ENCODE measurements at regions not wholly inside any gene's neighbourhood (a gene's known extent, or its start where the extent isn't known, plus 50 kb on each side); places are given as distances from the start of the nearest gene placed in this dataset.
"Not testable (repeated sequence)": the region's sequence is repeated elsewhere in the genome, so short reads cannot be mapped to it uniquely, and the experiment has no call there.

DNA sequence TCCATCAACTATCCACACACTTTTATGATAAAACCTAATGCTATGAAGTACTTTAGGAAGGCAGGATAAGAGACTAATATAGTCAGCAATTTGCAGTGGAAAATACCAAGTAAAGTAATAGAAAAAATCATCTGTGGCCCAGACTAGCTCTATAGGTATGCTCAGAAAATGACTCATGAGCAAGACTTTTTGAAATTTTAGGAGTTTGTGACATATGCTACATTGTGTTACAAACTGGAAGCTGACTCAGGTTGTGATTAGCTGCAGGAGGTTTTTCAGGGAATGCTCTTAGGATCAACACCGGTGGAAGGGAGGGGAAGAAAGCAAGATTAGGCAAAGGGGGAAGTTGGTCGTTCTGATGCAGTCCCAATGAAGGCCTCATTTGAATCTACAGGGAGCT, 56.1 kb downstream of the FEZF1 start:
- no peak overlapping the region for H3K4me3 ChIP-seq
- DNase-seq: no peak
- H3K27ac ChIP-seq (ENCODE audit: low read depth in 1 of 2, low read length in 1 of 2): no peak overlapping the region
- TF ChIP-seq, protein P1, sequence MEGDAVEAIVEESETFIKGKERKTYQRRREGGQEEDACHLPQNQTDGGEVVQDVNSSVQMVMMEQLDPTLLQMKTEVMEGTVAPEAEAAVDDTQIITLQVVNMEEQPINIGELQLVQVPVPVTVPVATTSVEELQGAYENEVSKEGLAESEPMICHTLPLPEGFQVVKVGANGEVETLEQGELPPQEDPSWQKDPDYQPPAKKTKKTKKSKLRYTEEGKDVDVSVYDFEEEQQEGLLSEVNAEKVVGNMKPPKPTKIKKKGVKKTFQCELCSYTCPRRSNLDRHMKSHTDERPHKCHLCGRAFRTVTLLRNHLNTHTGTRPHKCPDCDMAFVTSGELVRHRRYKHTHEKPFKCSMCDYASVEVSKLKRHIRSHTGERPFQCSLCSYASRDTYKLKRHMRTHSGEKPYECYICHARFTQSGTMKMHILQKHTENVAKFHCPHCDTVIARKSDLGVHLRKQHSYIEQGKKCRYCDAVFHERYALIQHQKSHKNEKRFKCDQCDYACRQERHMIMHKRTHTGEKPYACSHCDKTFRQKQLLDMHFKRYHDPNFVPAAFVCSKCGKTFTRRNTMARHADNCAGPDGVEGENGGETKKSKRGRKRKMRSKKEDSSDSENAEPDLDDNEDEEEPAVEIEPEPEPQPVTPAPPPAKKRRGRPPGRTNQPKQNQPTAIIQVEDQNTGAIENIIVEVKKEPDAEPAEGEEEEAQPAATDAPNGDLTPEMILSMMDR (IDR thresholded peaks at IDR 0.05; ENCODE audit: control extremely low read depth, extremely low read depth): no peak
- H3K9me3 ChIP-seq (ENCODE audit: control insufficient read depth in 4 of 4, insufficient read depth in 3 of 4, low read length in 3 of 4): peaks cover 0 to 9% (median 0%) of the 10 kb centered on the region in 4 donors
- no peaks in the 10 kb centered on the region for H3K4me1 ChIP-seq (ENCODE audit: control insufficient read depth in 5 of 5, insufficient read depth in 5 of 5, low read length in 5 of 5)
- no peak for ATAC-seq (ENCODE audit: insufficient read depth, low FRiP score)
- no peaks in the 10 kb centered on the region for H3K36me3 ChIP-seq (ENCODE audit: control insufficient read depth in 4 of 4, insufficient read depth in 4 of 4, low read length in 4 of 4)
- peaks cover 0 to 3% (median 0%) of the 10 kb centered on the region in 3 donors for H3K27me3 ChIP-seq (ENCODE audit: control insufficient read depth in 3 of 3, insufficient read depth in 3 of 3, low read length in 2 of 3)
- 40 to 49% methylated on average over 2 of the region's 2 CpGs for WGBS, 2 donors
- H3K9ac ChIP-seq (ENCODE audit: insufficient read depth in 1 of 2, low read length in 2 of 2): no peak overlapping the region

DNA sequence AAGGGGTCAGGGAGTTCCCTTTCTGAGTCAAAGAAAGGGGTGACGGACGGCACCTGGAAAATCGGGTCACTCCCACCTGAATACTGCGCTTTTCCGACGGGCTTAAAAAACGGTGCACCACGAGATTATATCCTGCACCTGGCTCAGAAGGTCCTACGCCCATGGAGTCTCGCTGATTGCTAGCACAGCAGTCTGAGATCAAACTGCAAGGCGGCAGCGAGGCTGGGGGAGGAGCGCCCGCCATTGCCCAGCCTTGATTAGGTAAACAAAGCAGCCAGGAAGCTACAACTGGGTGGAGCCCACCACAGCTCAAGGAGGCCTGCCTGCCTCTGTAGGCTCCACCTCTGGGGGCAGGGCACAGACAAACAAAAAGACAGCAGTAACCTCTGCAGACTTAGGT, 65.8 kb downstream of the FEZF1 start:
- H3K4me3 ChIP-seq; H3K9me3 ChIP-seq (ENCODE audit: control insufficient read depth in 4 of 4, insufficient read depth in 3 of 4, low read length in 3 of 4); H3K27ac ChIP-seq (ENCODE audit: low read depth in 1 of 2, low read length in 1 of 2); H3K9ac ChIP-seq (ENCODE audit: insufficient read depth in 1 of 2, low read length in 2 of 2); DNase-seq; H3K36me3 ChIP-seq (ENCODE audit: control insufficient read depth in 4 of 4, insufficient read depth in 4 of 4, low read length in 4 of 4); H3K4me1 ChIP-seq (ENCODE audit: control insufficient read depth in 5 of 5, insufficient read depth in 5 of 5, low read length in 5 of 5); ATAC-seq (ENCODE audit: insufficient read depth, low FRiP score); H3K27me3 ChIP-seq (ENCODE audit: control insufficient read depth in 3 of 3, insufficient read depth in 3 of 3, low read length in 2 of 3): not testable (repeated sequence)
- WGBS, 2 donors: 80 to 84% methylated on average over 9 to 14 of the region's 14 CpGs

DNA sequence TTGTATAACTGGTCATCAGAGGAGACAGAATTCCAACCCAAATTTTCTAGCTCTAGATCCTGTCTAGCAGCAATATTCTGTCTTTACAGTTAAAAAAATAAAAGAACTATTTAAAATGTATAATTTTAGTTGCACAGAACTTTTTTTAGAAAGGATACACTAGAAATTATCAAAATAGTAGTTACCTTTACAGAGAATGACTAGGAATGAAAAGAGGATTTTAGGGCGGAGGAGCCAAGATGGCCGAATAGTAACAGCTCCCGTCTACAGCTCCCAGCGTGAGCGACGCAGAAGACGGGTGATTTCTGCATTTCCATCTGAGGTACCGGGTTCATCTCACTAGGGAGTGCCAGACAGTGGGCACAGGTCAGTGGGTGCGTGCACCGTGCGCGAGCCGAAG, 66.3 kb downstream of the FEZF1 start:
- not testable (repeated sequence) for H3K27ac ChIP-seq (ENCODE audit: low read depth in 1 of 2, low read length in 1 of 2); DNase-seq; ATAC-seq (ENCODE audit: insufficient read depth, low FRiP score); H3K27me3 ChIP-seq (ENCODE audit: control insufficient read depth in 3 of 3, insufficient read depth in 3 of 3, low read length in 2 of 3); H3K36me3 ChIP-seq (ENCODE audit: control insufficient read depth in 4 of 4, insufficient read depth in 4 of 4, low read length in 4 of 4); H3K4me1 ChIP-seq (ENCODE audit: control insufficient read depth in 5 of 5, insufficient read depth in 5 of 5, low read length in 5 of 5); H3K4me3 ChIP-seq; H3K9ac ChIP-seq (ENCODE audit: insufficient read depth in 1 of 2, low read length in 2 of 2); H3K9me3 ChIP-seq (ENCODE audit: control insufficient read depth in 4 of 4, insufficient read depth in 3 of 4, low read length in 3 of 4)
- WGBS, 2 donors: 95 to 96% methylated on average over 12 to 13 of the region's 13 CpGs

DNA sequence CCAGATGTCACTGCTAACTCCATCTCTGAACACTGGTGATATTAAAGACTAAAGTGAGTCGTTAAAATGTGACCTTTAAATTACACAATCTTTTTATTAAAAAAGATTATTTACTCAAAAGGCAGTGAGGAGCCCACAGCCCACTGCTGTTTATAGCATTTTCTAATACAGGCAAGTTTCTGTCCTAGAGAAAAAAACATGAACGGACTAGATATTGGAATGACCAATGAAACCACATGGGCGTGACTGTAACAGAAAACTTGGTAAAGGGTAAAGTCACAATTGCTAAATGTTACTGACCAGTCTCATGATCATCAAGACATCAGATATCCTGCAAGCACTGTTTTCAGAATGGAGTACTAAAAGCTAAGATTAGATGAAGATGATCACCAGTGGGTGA, 78.7 kb downstream of the FEZF1 start:
- Histone ChIP-seq H3K36me3 (ENCODE audit: control insufficient read depth in 4 of 4, insufficient read depth in 4 of 4, low read length in 4 of 4) (no peaks in the 10 kb centered on the region), H3K4me3 (no peak overlapping the region), H3K9ac (ENCODE audit: insufficient read depth in 1 of 2, low read length in 2 of 2) (no peak overlapping the region), H3K27me3 (ENCODE audit: control insufficient read depth in 3 of 3, insufficient read depth in 3 of 3, low read length in 2 of 3) (no peaks in the 10 kb centered on the region), H3K9me3 (ENCODE audit: control insufficient read depth in 4 of 4, insufficient read depth in 3 of 4, low read length in 3 of 4) (no peaks in the 10 kb centered on the region), H3K4me1 (ENCODE audit: control insufficient read depth in 5 of 5, insufficient read depth in 5 of 5, low read length in 5 of 5) (no peaks in the 10 kb centered on the region), H3K27ac (ENCODE audit: low read depth in 1 of 2, low read length in 1 of 2) (no peak overlapping the region)
- 83 to 85% methylated on average over 3 of the region's 3 CpGs for WGBS, 2 donors
- DNase-seq: no peak
- no peak for ATAC-seq (ENCODE audit: insufficient read depth, low FRiP score)
- TF ChIP-seq, protein P1 (IDR thresholded peaks at IDR 0.05; ENCODE audit: control extremely low read depth, extremely low read depth): no peak
